Heart left ventricle (tissue), 13 donors: ENCODE measurements at regions not wholly inside any gene's neighbourhood (a gene's known extent, or its start where the extent isn't known, plus 50 kb on each side); places are given as distances from the start of the nearest gene placed in this dataset.

Experiments used
- CTCF ChIP-seq, 12 donors: fragments of 200-600 bp; sonication (generic) in 4 of 12; IDR thresholded peaks; one replicate each; pipeline versions ENCODE4 v1.5.0 to v1.8.0; 2018 to 2022; ENCODE audit warnings: antibody characterized with exemption in 12 of 12, mild to moderate bottlenecking in 5 of 12
- POLR2A ChIP-seq, 2 donors: fragments of 450-650 bp; IDR thresholded peaks; one replicate each; pipeline ENCODE4 v1.6.1; 2017; ENCODE audit warnings: antibody characterized with exemption in 2 of 2, mild to moderate bottlenecking in 2 of 2, moderate library complexity in 2 of 2
- donor health status: ischemic (EF 13 %, LVEDD 7.1; RV severe dilation, severe dysfunction).
- donor health status: DM: no; HTN: yes; CAD: no.
- donor health status: DM: no; HTN: no; CAD: no.
- donor health status: ischemic (EF 25% LVEDD 6.9; RV normal size, moderate dysfunction).
- donor health status: ischemic (EF 25% LVEDD 5.7; RV mildly dilated, moderate dysfunction).
- donor health status: ischemic (EF 35%, LVEDD 5.7; RV mildly dilated, moderate dysfunction).
- donor health status: nonischemic (EF 11% LVEDD 7.7; RV severe dilation, severe dysfunction).
- donor health status: DM: yes; HTN: yes; CAD: no.
- donor health status: PGD.
- donor health status: ischemic (EF 29% LVEDD 5.4; RV normal size, mild dysfunction).
- donor health status: nonischemic (EF 23%, LVEDD 6.1; RV moderate dilation, normal function).

DNA sequence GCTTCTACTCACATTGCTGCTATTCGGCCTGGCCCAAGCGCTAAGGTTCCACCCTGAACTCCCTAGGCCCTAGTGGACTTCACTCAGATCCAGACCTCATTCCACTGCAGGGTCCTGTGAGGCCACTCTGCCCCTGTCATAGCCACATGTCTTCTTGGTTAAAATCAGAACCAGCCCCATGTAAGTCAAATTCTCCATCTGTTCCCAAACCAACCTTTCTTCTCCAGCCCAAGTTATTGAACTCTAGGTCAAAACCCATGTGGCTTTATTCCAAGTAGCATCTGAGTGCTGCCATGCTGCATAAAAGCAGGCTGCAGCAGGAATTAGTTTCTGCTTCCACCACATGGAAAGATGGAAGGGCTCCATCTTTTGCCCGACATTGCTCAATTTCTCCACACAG is 281.2 kb downstream of the SNX13 start:
- no peak for TF ChIP-seq CTCF (IDR thresholded peaks at IDR 0.05)
- TF ChIP-seq POLR2A (IDR thresholded peaks at IDR 0.05): no peak
